ENCODE measurements at regions not wholly inside any gene's neighbourhood (a gene's known extent, or its start where the extent isn't known, plus 50 kb on each side); places are given as distances from the start of the nearest gene placed in this dataset.

DNA sequence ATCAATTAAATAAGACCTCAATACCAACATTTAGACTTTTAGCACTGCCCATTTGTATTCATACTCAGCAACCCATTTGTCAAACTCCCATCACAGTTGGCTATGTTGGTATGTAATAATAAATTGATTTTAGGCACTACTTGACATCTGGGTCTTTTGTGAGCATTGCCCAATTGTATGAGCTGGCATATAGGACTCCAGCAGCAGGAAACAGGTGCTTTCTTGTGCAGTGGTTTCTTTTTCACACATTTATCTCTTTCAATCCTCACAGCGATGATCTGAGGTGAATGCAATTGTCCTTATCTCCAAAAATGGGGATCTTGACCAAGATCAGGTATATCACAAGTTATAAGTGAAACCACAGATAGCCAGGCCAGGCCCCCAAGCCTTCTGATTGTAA, 96.9 kb upstream of the OXGR1 start:
- TF ChIP-seq, protein P1, sequence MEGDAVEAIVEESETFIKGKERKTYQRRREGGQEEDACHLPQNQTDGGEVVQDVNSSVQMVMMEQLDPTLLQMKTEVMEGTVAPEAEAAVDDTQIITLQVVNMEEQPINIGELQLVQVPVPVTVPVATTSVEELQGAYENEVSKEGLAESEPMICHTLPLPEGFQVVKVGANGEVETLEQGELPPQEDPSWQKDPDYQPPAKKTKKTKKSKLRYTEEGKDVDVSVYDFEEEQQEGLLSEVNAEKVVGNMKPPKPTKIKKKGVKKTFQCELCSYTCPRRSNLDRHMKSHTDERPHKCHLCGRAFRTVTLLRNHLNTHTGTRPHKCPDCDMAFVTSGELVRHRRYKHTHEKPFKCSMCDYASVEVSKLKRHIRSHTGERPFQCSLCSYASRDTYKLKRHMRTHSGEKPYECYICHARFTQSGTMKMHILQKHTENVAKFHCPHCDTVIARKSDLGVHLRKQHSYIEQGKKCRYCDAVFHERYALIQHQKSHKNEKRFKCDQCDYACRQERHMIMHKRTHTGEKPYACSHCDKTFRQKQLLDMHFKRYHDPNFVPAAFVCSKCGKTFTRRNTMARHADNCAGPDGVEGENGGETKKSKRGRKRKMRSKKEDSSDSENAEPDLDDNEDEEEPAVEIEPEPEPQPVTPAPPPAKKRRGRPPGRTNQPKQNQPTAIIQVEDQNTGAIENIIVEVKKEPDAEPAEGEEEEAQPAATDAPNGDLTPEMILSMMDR (IDR thresholded peaks at IDR 0.05; ENCODE audit: low read depth, low read length) = no peak
- in situ Hi-C loops (cut with HindIII; ENCODE audit: low sequenced_read_pairs) = no loop called here
- H3K4me3 ChIP-seq (ENCODE audit: low read depth, low read length) = no peak overlapping the region

DNA sequence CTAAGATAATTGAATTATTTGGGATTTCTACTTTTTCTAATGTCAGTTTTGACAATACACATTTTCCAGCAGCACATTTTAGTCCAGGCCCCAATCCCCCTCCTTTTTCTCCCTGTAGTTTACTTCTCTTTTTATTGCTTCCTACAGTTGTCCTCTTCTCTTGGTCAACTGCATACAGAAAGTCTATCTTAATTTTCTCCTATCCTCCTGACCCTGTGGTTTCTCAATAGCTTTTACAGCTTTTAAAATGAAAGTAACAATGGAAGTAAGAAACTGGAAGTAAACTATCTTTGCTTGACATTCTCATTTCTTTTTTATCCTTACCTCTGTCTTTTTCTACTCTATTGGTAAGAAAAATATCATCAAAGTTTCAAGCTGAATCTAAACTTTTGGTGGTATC, 106.5 kb upstream of the OXGR1 start:
- no peak for DNase-seq (ENCODE audit: low read depth, low spot score)
- in situ Hi-C loops (cut with HindIII; ENCODE audit: low sequenced_read_pairs) = loop anchor here (25.0 kb wide), 1 partner anchor 111 kb away; the partner anchor contains the start of gene MBNL2
- TF ChIP-seq, protein P1 (IDR thresholded peaks at IDR 0.05; ENCODE audit: low read depth, low read length) = no peak
- H3K4me3 ChIP-seq (ENCODE audit: low read depth, low read length) = no peak overlapping the region

More for the DNA sequence above, 96.9 kb upstream of the OXGR1 start:
- DNase-seq (ENCODE audit: low read depth, low spot score) = no peak

DNA sequence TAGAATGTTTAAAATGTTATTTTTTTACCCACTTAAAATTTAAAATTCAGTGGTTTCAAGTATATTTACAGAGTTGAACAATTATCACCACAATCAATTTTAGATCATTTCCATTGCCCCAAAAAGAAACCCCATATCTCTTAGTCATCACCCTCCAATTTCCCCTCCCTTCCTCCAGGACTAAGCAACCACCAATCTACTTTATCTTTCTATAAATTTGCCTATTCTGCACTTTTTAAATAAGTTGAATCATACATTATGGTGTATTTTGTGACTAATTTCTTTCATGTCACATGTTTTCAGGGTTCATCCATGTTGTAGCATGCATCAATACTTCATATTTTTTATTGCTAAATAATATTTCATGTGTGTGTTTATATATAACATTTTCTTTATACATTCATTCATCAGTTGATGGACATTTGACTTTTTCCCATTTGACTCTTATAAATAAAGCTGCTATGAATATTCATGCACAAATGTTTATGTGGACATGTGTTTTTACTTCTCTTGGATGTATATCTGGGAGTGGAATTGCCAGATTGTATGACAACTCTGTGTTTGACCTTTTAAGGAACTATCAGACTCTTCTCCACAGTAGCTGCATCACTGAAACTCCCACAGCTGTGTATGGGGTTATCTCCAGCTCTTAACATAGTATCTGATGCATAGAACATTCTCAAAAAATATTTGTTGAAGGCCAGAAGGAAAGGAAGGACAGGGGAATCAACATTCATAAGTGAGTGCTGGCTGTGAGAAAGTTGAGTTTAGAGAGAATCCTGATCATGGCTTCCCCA, 107.8 kb upstream of the OXGR1 start:
- TF ChIP-seq, protein P1 (IDR thresholded peaks at IDR 0.05; ENCODE audit: low read depth, low read length) = no peak
- H3K4me3 ChIP-seq (ENCODE audit: low read depth, low read length) = no peak overlapping the region
- in situ Hi-C loops (cut with HindIII; ENCODE audit: low sequenced_read_pairs) = loop anchor here (25.0 kb wide), 1 partner anchor 110 kb away; the partner anchor contains the start of gene MBNL2
- DNase-seq (ENCODE audit: low read depth, low spot score) = no peak

DNA sequence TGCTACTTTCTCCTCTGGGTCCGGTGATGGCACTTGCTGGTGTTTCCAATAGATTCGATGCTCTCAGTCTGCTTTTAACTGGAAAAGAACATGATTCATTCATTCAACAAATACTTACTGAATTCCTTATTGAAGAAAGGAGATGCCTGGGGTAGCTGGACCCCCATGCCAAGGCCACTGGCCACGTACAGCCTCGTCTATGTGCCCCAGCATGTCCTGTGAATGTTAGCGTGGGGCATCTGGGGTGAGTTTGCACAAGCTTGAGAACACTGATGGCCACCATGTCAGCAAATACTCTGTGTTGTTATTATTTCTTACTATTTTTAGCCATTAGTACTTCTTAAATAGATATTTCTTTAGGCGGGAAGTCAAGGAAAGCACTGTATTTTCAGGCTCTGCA, 112.0 kb upstream of the OXGR1 start:
- DNase-seq (ENCODE audit: low read depth, low spot score) = no peak
- H3K4me3 ChIP-seq (ENCODE audit: low read depth, low read length) = no peak overlapping the region
- in situ Hi-C loops (cut with HindIII; ENCODE audit: low sequenced_read_pairs) = loop anchor here (25.0 kb wide), 1 partner anchor 106 kb away; the partner anchor contains the start of gene MBNL2
- TF ChIP-seq, protein P1 (IDR thresholded peaks at IDR 0.05; ENCODE audit: low read depth, low read length) = no peak

DNA sequence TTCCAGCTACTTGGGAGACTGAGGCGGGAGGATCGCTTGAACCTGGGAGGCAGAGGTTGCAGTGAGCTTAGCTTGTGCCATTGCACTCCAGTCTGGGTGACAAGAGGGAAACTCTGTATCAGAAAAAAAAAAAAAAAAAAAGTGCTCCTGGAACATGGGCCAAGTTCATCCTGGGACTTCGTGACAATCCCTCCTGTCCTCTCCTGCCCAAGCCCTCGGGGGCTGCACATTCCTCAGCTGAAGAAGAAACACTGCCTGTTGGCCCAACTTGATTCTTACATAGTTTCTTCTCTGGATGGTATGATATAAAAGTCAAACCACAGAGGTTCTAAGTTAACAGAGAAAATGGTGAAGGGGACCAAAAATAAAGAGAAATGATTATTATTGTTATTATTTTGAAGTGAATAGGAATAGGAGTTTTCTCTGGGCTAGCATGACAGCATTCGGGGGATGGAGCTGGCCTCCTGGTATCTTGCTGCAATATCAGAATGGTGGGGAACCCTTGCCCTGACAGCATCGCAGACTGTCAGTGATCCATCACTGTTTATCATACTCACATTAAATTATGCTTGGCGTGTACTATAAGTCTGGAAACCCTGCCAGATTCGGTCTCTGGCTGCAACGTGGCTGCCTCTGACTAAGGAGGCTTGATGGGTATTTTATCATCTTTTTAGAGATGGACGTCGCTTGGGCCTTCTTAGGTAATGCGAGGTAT, 113.7 kb upstream of the OXGR1 start:
- TF ChIP-seq, protein P1 (IDR thresholded peaks at IDR 0.05; ENCODE audit: low read depth, low read length) = no peak
- no peak for DNase-seq (ENCODE audit: low read depth, low spot score)
- H3K4me3 ChIP-seq (ENCODE audit: low read depth, low read length) = no peak overlapping the region
- in situ Hi-C loops (cut with HindIII; ENCODE audit: low sequenced_read_pairs) = loop anchor here (25.0 kb wide), 1 partner anchor 104 kb away; the partner anchor contains the start of gene MBNL2

DNA sequence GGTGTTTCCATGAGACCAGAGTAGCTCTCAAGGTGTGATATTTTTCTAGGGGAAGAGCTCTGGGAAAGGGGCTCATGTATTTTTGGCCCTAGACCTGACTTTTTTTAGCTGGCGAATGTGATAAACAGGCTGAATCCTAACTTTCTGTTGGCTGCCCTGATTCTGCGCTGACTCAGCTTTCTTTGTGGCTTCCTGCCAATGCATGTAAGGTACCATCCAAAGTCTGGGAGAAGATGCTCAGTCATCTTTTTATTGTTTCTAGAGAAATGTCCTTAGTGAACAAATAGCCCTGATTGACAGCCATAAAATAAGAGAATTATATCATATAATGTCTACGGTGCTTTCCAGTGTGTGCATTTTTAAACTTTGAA, 113.6 kb upstream of the MBNL2 start:
- DNase-seq (ENCODE audit: low read depth, low spot score) = peak; percentile 32
- TF ChIP-seq, protein P1 (IDR thresholded peaks at IDR 0.05; ENCODE audit: low read depth, low read length) = no peak
- H3K4me3 ChIP-seq (ENCODE audit: low read depth, low read length) = no peak overlapping the region
- in situ Hi-C loops (cut with HindIII; ENCODE audit: low sequenced_read_pairs) = loop anchor here (25.0 kb wide), 1 partner anchor 104 kb away; the partner anchor contains the start of gene MBNL2
